A673 (cell line): ENCODE measurements at regions not wholly inside any gene's neighbourhood (a gene's known extent, or its start where the extent isn't known, plus 50 kb on each side); places are given as distances from the start of the nearest gene placed in this dataset.

Source experiments
- BruUV-seq: library from RNA; stranded (reverse); fragments of 400-500 nt; replicated peaks from 2 replicates; lab custom pipeline; 2021; lab: Mats Ljungman, UMichigan
- CTCF ChIA-PET: fragments of 300-600 bp; sonication (Branson Sonifier 250); formaldehyde crosslinking; loops from one replicate; lab custom pipeline; 2022; ENCODE audit warnings: antibody characterized with exemption; lab: Charles Lee
- POLR2A ChIA-PET: fragments of 300-600 bp; sonication (Branson Sonifier 250); formaldehyde crosslinking; loops from one replicate; lab custom pipeline; 2022; ENCODE audit warnings: antibody characterized with exemption; ENCODE audit not compliant: low non-redundant PET; lab: Charles Lee
- DNase-seq: peaks from one replicate; pipeline ENCODE4 v3.0.0-alpha.2; 2015; ENCODE audit warnings: low spot score
- H3K27ac ChIP-seq: fragments of 200-600 bp; sonication (generic); 2 replicates; pipeline ENCODE4 v1.5.1; 2016; ENCODE audit warnings: mixed run types, low read depth, mild to moderate bottlenecking, mixed read lengths, antibody characterized with exemption, low read length; ENCODE audit not compliant: poor library complexity, severe bottlenecking
- H3K27me3 ChIP-seq: fragments of 200-600 bp; sonication (generic); replicated peaks from 2 replicates; pipeline ENCODE4 v1.6.1; 2017; ENCODE audit warnings: mixed run types, low read depth, mild to moderate bottlenecking, mixed read lengths, antibody characterized with exemption, low read length; ENCODE audit not compliant: insufficient read depth, poor library complexity
- H3K36me3 ChIP-seq: fragments of 200-600 bp; sonication (generic); 2 replicates; pipeline ENCODE4 v1.6.1; 2016; ENCODE audit warnings: mixed run types, mild to moderate bottlenecking, mixed read lengths, antibody characterized with exemption, low read length; ENCODE audit not compliant: insufficient read depth, poor library complexity, severe bottlenecking
- H3K4me1 ChIP-seq: fragments of 200-600 bp; sonication (generic); 2 replicates; pipeline ENCODE4 v1.6.1; 2017; ENCODE audit warnings: mixed run types, mild to moderate bottlenecking, mixed read lengths, antibody characterized with exemption, low read length; ENCODE audit not compliant: insufficient read depth, poor library complexity, severe bottlenecking
- H3K4me3 ChIP-seq: fragments of 200-600 bp; sonication (generic); 2 replicates; pipeline ENCODE4 v1.5.1; 2016; ENCODE audit warnings: low read depth, mixed run types, mild to moderate bottlenecking, mixed read lengths, low read length; ENCODE audit not compliant: poor library complexity, severe bottlenecking
- H3K9me3 ChIP-seq: fragments of 200-600 bp; sonication (generic); 2 replicates; pipeline ENCODE4 v1.6.1; 2016; ENCODE audit warnings: mixed run types, low read depth, mild to moderate bottlenecking, mixed read lengths, antibody characterized with exemption, low read length; ENCODE audit not compliant: poor library complexity, severe bottlenecking
- CTCF ChIP-seq: fragments of 300-800, 200-600 bp; sonication (generic); conservative IDR thresholded peaks from 2 replicates; pipeline ENCODE4 v1.5.1; 2017; ENCODE audit warnings: low read depth, mild to moderate bottlenecking, antibody characterized with exemption, low read length, moderate library complexity, mixed read lengths
- EZH2 ChIP-seq: fragments of 200-600 bp; sonication (generic); IDR thresholded peaks from 2 replicates; pipeline ENCODE4 v1.6.1; 2017; ENCODE audit warnings: borderline replicate concordance, low read depth, mild to moderate bottlenecking, mixed read lengths, antibody characterized with exemption, low read length; ENCODE audit not compliant: poor library complexity, severe bottlenecking
- intact Hi-C: fragments of 100-400 bp; cut with micrococcal nuclease; formaldehyde crosslinking; loops from one replicate; pipeline ENCODE4 v1.10.0; 2022; ENCODE audit not compliant: unreplicated experiment

GRCh38 chr6:156627524-156627923 lies 149.7 kb upstream of the ARID1B start:
- ChIA-PET CTCF (no interaction called here), POLR2A (no interaction called here)
- no peak overlapping the region for H3K27ac ChIP-seq
- intact Hi-C loops: no loop called here
- H3K4me1 ChIP-seq: no peaks in the 10 kb centered on the region
- H3K27me3 ChIP-seq: no peaks in the 10 kb centered on the region
- no peaks in the 10 kb centered on the region for H3K36me3 ChIP-seq
- H3K9me3 ChIP-seq: no peaks in the 10 kb centered on the region
- no peak for DNase-seq
- H3K4me3 ChIP-seq: no peak overlapping the region
- BruUV-seq: no TSS peak
- TF ChIP-seq EZH2 (no peak), CTCF (no peak)

GRCh38 chr6:156622185-156622584 lies 155.0 kb upstream of the ARID1B start:
- H3K4me3 ChIP-seq: no peak overlapping the region
- BruUV-seq: no TSS peak
- H3K36me3 ChIP-seq: no peaks in the 10 kb centered on the region
- no peaks in the 10 kb centered on the region for H3K27me3 ChIP-seq
- ChIA-PET CTCF (no interaction called here), POLR2A (no interaction called here)
- TF ChIP-seq EZH2 (no peak), CTCF (no peak)
- intact Hi-C loops: no loop called here
- H3K27ac ChIP-seq: no peak overlapping the region
- no peak for DNase-seq
- no peaks in the 10 kb centered on the region for H3K9me3 ChIP-seq
- peaks cover 13% of the 10 kb centered on the region for H3K4me1 ChIP-seq

- TF ChIP-seq CTCF: no peak
- no peak for TF ChIP-seq EZH2
- BruUV-seq: no TSS peak
- H3K4me1 ChIP-seq: peaks cover 13% of the 10 kb centered on the region
- no peaks in the 10 kb centered on the region for H3K9me3 ChIP-seq
- ChIA-PET CTCF (no interaction called here), POLR2A (no interaction called here)
- no peaks in the 10 kb centered on the region for H3K36me3 ChIP-seq
- H3K4me3 ChIP-seq: no peak overlapping the region
- intact Hi-C loops: no loop called here
- H3K27ac ChIP-seq: no peak overlapping the region
- no peaks in the 10 kb centered on the region for H3K27me3 ChIP-seq
- no peak for DNase-seq
These were observed 156.8 kb upstream of the ARID1B start for GRCh38 chr6:156620331-156620730.
